SK-N-SH (cell line): ENCODE measurements at regions not wholly inside any gene's neighbourhood (a gene's known extent, or its start where the extent isn't known, plus 50 kb on each side); places are given as distances from the start of the nearest gene placed in this dataset.

Source experiments
- CTCF ChIA-PET: fragments of 300-600, 350-600 bp; formaldehyde crosslinking; extraction: SDS; loops from one replicate; lab custom pipeline; 2021; lab: Yijun Ruan, JAX
- POLR2A ChIA-PET: fragments of 350-600 bp; sonication (Branson Sonifier 250); formaldehyde crosslinking; extraction: SDS; loops from one replicate; lab custom pipeline; 2020; ENCODE audit warnings: antibody characterized with exemption, inconsistent platforms; lab: Yijun Ruan, JAX
- DNase-seq: peaks from one replicate; pipeline ENCODE4 v3.0.0; 2012
- H2AFZ ChIP-seq: fragments of 200-600 bp; sonication (generic); 2 replicates; pipeline ENCODE4 v1.8.1; 2016; ENCODE audit warnings: antibody characterized with exemption, mild to moderate bottlenecking, low read depth
- H3F3A ChIP-seq: fragments of 200-600 bp; sonication (generic); replicated peaks from 2 replicates; pipeline ENCODE3; 2016; ENCODE audit warnings: antibody characterized with exemption, mild to moderate bottlenecking; ENCODE audit not compliant: insufficient read depth
- H3K27ac ChIP-seq, 2 experiments: fragments of 200-500 bp in 1 of 2; fragments of 200-600 bp in 1 of 2; sonication (Bioruptor generic) in 1 of 2; sonication (generic), shearing (Covaris generic) in 1 of 2; 2 replicates each; pipeline versions ENCODE4 v1.5.1 to v1.6.1; 2014 to 2016; ENCODE audit warnings: low read depth in 2 of 2, inconsistent platforms in 1 of 2, low read length in 1 of 2, mild to moderate bottlenecking in 1 of 2, mixed read lengths in 1 of 2
- H3K27me3 ChIP-seq: fragments of 200-600 bp; sonication (generic), shearing (Covaris generic); 2 replicates; pipeline ENCODE4 v1.6.1; 2016; ENCODE audit warnings: mixed run types; ENCODE audit not compliant: insufficient read depth
- H3K36me3 ChIP-seq, 2 experiments: fragments of 200-500 bp in 1 of 2; fragments of 200-600 bp in 1 of 2; sonication (Bioruptor generic) in 1 of 2; sonication (generic) in 1 of 2; replicated peaks in 1 of 2; 2 replicates each; pipeline versions ENCODE3 to v1.5.1; 2014 to 2016; ENCODE audit warnings: low read length in 1 of 2, mild to moderate bottlenecking in 1 of 2; ENCODE audit not compliant: insufficient read depth in 2 of 2, control insufficient read depth in 1 of 2
- H3K4me1 ChIP-seq, 2 experiments: fragments of 200-500 bp in 1 of 2; fragments of 200-600 bp in 1 of 2; sonication (Bioruptor generic) in 1 of 2; sonication (generic), shearing (Covaris generic) in 1 of 2; 2 replicates each; pipeline versions ENCODE4 v1.5.1 to v1.6.1; 2014 to 2016; ENCODE audit warnings: low read depth in 1 of 2, low read length in 1 of 2, mixed run types in 1 of 2; ENCODE audit not compliant: insufficient read depth in 2 of 2, control insufficient read depth in 1 of 2
- H3K4me2 ChIP-seq: fragments of 200-600 bp; sonication (generic), shearing (Covaris generic); 2 replicates; pipeline ENCODE4 v1.6.1; 2017; ENCODE audit warnings: mixed run types
- H3K4me3 ChIP-seq, 2 experiments: fragments of 200-500 bp in 1 of 2; fragments of 200-600 bp in 1 of 2; sonication (Bioruptor generic) in 1 of 2; sonication (generic), shearing (Covaris generic) in 1 of 2; 2 replicates each; pipeline versions ENCODE4 v1.5.1 to v1.8.1; 2014 to 2016; ENCODE audit warnings: low read depth in 2 of 2, inconsistent platforms in 1 of 2, low read length in 1 of 2, mild to moderate bottlenecking in 1 of 2, mixed read lengths in 1 of 2, moderate library complexity in 1 of 2
- H3K79me2 ChIP-seq: fragments of 200-600 bp; sonication (generic); 2 replicates; pipeline ENCODE4 v1.8.1; 2017; ENCODE audit warnings: mild to moderate bottlenecking; ENCODE audit not compliant: insufficient read depth
- H3K9ac ChIP-seq: fragments of 200-600 bp; sonication (generic); 2 replicates; pipeline ENCODE4 v1.6.1; 2017; ENCODE audit warnings: mixed run types
- H3K9me2 ChIP-seq: fragments of 200-600 bp; sonication (generic); 2 replicates; pipeline ENCODE4 v1.6.1; 2017; ENCODE audit warnings: mixed run types
- H3K9me3 ChIP-seq: fragments of 200-600 bp; sonication (generic); 2 replicates; pipeline ENCODE4 v1.6.1; 2017; ENCODE audit warnings: mixed run types, mild to moderate bottlenecking, moderate library complexity
- H4K20me1 ChIP-seq: fragments of 200-600 bp; sonication (generic); 2 replicates; pipeline ENCODE4 v1.6.1; 2017; ENCODE audit warnings: mild to moderate bottlenecking, mixed run types; ENCODE audit not compliant: insufficient read depth
- CHD2 ChIP-seq: fragments of 150-350 bp; IDR thresholded peaks from 2 replicates; pipeline ENCODE4 v1.6.1; 2018; ENCODE audit warnings: low read length; ENCODE audit not compliant: partially characterized antibody
- ELF1 ChIP-seq: IDR thresholded peaks from 2 replicates; pipeline ENCODE4 v1.4.0; 2012
- EP300 ChIP-seq, 2 experiments: IDR thresholded peaks; 2 replicates each; pipeline versions ENCODE4 v1.4.0 to v1.6.1; 2012; ENCODE audit warnings: borderline replicate concordance in 1 of 2, low read depth in 1 of 2, low read length in 1 of 2
- FOSL2 ChIP-seq: IDR thresholded peaks from 2 replicates; pipeline ENCODE4 v1.4.0; 2012; ENCODE audit warnings: low read depth, mild to moderate bottlenecking, moderate library complexity, borderline replicate concordance
- FOXJ3 ChIP-seq: sonication (generic); formaldehyde crosslinking; IDR thresholded peaks from 2 replicates; pipeline ENCODE4 v1.5.1; 2020; ENCODE audit warnings: mild to moderate bottlenecking, missing genetic modification reagents
- GABPA ChIP-seq: IDR thresholded peaks from 2 replicates; pipeline ENCODE4 v1.4.0; 2012; ENCODE audit warnings: low read depth, mild to moderate bottlenecking
- GATA2 ChIP-seq: sonication (generic); formaldehyde crosslinking; IDR thresholded peaks from 2 replicates; pipeline ENCODE4 v1.5.0; 2020; ENCODE audit warnings: mild to moderate bottlenecking, missing genetic modification reagents
- MEF2A ChIP-seq: IDR thresholded peaks from 2 replicates; pipeline ENCODE4 v1.4.0; 2012; ENCODE audit warnings: low read depth, borderline replicate concordance
- NFIC ChIP-seq: IDR thresholded peaks from 2 replicates; pipeline ENCODE4 v1.4.0; 2012; ENCODE audit warnings: borderline replicate concordance
- NRF1 ChIP-seq: IDR thresholded peaks from 2 replicates; pipeline ENCODE4 v1.6.1; 2012; ENCODE audit warnings: low read depth, mild to moderate bottlenecking, low read length
- RAD21 ChIP-seq: IDR thresholded peaks from 2 replicates; pipeline ENCODE4 v1.6.1; 2012; ENCODE audit warnings: mild to moderate bottlenecking, low read length
- RCOR1 ChIP-seq: fragments of 150-350 bp; IDR thresholded peaks from 2 replicates; pipeline ENCODE4 v1.6.1; 2017; ENCODE audit warnings: antibody characterized with exemption, low read length
- RFX5 ChIP-seq: IDR thresholded peaks from 2 replicates; pipeline ENCODE4 v1.6.1; 2012; ENCODE audit warnings: mild to moderate bottlenecking, improper control_type of control experiment, low read length
- SIN3A ChIP-seq: IDR thresholded peaks from 2 replicates; pipeline ENCODE4 v1.6.1; 2012; ENCODE audit warnings: low read depth, mild to moderate bottlenecking, low read length, moderate library complexity, borderline replicate concordance
- TAF1 ChIP-seq: IDR thresholded peaks from 2 replicates; pipeline ENCODE4 v1.6.1; 2012; ENCODE audit warnings: low read depth, mild to moderate bottlenecking, low read length, moderate library complexity, borderline replicate concordance
- WGBS: methylation state at CpG from one replicate; pipeline ENCODE4 v1.1.6; 2017; ENCODE audit warnings: low lambda C conversion rate; 5-methylcytosine and 5-hydroxymethylcytosine counted together
- TF ChIP-seq, protein P1 (sequence below): IDR thresholded peaks from 2 replicates; pipeline ENCODE4 v1.4.0; 2012; ENCODE audit warnings: low read depth, borderline replicate concordance
- TF ChIP-seq, protein P2 (sequence below): fragments of 150-350 bp; IDR thresholded peaks from 2 replicates; pipeline ENCODE4 v1.6.1; 2016; ENCODE audit warnings: mild to moderate bottlenecking, low read depth, low read length

GRCh38 chr18:22564036-22564435 lies 146.3 kb upstream of the CTAGE1 start:
- TF ChIP-seq NFIC (no peak), GATA2 (CRISPR knock-in tag) (no peak), NRF1 (no peak), ELF1 (no peak), RAD21 (no peak), FOSL2 (no peak), GABPA (no peak)
- TF ChIP-seq, protein P1, sequence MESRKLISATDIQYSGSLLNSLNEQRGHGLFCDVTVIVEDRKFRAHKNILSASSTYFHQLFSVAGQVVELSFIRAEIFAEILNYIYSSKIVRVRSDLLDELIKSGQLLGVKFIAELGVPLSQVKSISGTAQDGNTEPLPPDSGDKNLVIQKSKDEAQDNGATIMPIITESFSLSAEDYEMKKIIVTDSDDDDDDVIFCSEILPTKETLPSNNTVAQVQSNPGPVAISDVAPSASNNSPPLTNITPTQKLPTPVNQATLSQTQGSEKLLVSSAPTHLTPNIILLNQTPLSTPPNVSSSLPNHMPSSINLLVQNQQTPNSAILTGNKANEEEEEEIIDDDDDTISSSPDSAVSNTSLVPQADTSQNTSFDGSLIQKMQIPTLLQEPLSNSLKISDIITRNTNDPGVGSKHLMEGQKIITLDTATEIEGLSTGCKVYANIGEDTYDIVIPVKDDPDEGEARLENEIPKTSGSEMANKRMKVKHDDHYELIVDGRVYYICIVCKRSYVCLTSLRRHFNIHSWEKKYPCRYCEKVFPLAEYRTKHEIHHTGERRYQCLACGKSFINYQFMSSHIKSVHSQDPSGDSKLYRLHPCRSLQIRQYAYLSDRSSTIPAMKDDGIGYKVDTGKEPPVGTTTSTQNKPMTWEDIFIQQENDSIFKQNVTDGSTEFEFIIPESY = no peak
- no peak overlapping the region for H3K4me2 ChIP-seq
- H2AFZ ChIP-seq = no peak overlapping the region
- no peak for DNase-seq
- CTCF ChIA-PET = no interaction called here
- 25% methylated on average over 2 of the region's 2 CpGs for WGBS
- no peaks in the 10 kb centered on the region for H4K20me1 ChIP-seq
- POLR2A ChIA-PET = no interaction called here
- H3K4me1 ChIP-seq = peaks cover 9% of the 10 kb centered on the region in 2 experiments; a peak in 3 of 4 replicates
- H3K79me2 ChIP-seq = no peaks in the 10 kb centered on the region
- no peak overlapping the region for H3K27ac ChIP-seq
- peaks cover 43% of the 10 kb centered on the region for H3K27me3 ChIP-seq
- no peaks in the 10 kb centered on the region for H3K9me2 ChIP-seq
- H3K36me3 ChIP-seq = no peaks in the 10 kb centered on the region
- no peak overlapping the region for H3K9ac ChIP-seq
- no peak overlapping the region for H3K4me3 ChIP-seq
- no peaks in the 10 kb centered on the region for H3K9me3 ChIP-seq
- no peaks in the 10 kb centered on the region for H3F3A ChIP-seq

GRCh38 chr18:22566703-22567420 lies 149.1 kb upstream of the CTAGE1 start:
- ChIA-PET CTCF (interaction anchor here (0.6 kb wide), 1 partner anchor 70 kb away, joined by 4 read pairs; no protein-coding TSS in a partner anchor), POLR2A (no interaction called here)
- DNase-seq = peak; percentile 44
- H3K27me3 ChIP-seq = peaks cover 32% of the 10 kb centered on the region
- H3K9me3 ChIP-seq = no peaks in the 10 kb centered on the region
- H3K9ac ChIP-seq = no peak overlapping the region
- no peak overlapping the region for H2AFZ ChIP-seq
- H3K4me1 ChIP-seq = peaks cover 0 to 6% of the 10 kb centered on the region in 2 experiments; a peak in 2 of 4 replicates
- no peak overlapping the region; a peak in 1 of 4 replicates for H3K27ac ChIP-seq
- TF ChIP-seq TAF1 = no peak
- peak in 1 of 2 experiments; percentile 58; a peak in 1 of 4 replicates for TF ChIP-seq EP300 (IDR thresholded peaks at IDR 0.05; ENCODE audit: borderline replicate concordance in 1 of 2, low read depth in 1 of 2, low read length in 1 of 2)
- peak; percentile 31; the same call in 1 of the 2 replicates for TF ChIP-seq GATA2 (CRISPR knock-in tag)
- no peak for TF ChIP-seq SIN3A
- TF ChIP-seq CHD2 = peak; percentile 33
- TF ChIP-seq FOSL2 = no peak
- no peak for TF ChIP-seq RFX5
- TF ChIP-seq NRF1 = no peak
- TF ChIP-seq FOXJ3 (CRISPR knock-in tag) = no peak
- TF ChIP-seq, protein P2, sequence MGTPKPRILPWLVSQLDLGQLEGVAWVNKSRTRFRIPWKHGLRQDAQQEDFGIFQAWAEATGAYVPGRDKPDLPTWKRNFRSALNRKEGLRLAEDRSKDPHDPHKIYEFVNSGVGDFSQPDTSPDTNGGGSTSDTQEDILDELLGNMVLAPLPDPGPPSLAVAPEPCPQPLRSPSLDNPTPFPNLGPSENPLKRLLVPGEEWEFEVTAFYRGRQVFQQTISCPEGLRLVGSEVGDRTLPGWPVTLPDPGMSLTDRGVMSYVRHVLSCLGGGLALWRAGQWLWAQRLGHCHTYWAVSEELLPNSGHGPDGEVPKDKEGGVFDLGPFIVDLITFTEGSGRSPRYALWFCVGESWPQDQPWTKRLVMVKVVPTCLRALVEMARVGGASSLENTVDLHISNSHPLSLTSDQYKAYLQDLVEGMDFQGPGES = no peak
- no peak for TF ChIP-seq MEF2A
- peak; percentile 60; the same call in 1 of the 2 replicates for TF ChIP-seq RCOR1
- no peaks in the 10 kb centered on the region for H3K36me3 ChIP-seq
- no peaks in the 10 kb centered on the region for H3K79me2 ChIP-seq
- no peaks in the 10 kb centered on the region for H4K20me1 ChIP-seq
- no peak overlapping the region for H3K4me3 ChIP-seq
- H3K9me2 ChIP-seq = no peaks in the 10 kb centered on the region
- H3F3A ChIP-seq = no peaks in the 10 kb centered on the region
- WGBS = 12% methylated on average over 3 of the region's 3 CpGs
- no peak overlapping the region for H3K4me2 ChIP-seq
